HL-60 (cell line): ENCODE measurements at regions not wholly inside any gene's neighbourhood (a gene's known extent, or its start where the extent isn't known, plus 50 kb on each side); places are given as distances from the start of the nearest gene placed in this dataset.

Source experiments
- CTCF ChIP-seq: IDR thresholded peaks from one replicate; pipeline ENCODE4 v1.5.1; 2011; ENCODE audit warnings: low read length, control low read depth, inconsistent platforms; ENCODE audit not compliant: insufficient read depth
- GABPA ChIP-seq: IDR thresholded peaks from 2 replicates; pipeline ENCODE4 v1.6.1; 2012; ENCODE audit warnings: low read depth
- POLR2AphosphoS5 ChIP-seq: IDR thresholded peaks from 2 replicates; pipeline ENCODE4 v1.6.1; 2012; ENCODE audit warnings: low read depth

GRCh38 chr2:183825710-183826109 lies 701.5 kb downstream of the NUP35 start:
- TF ChIP-seq POLR2AphosphoS5 (no peak), CTCF (no peak), GABPA (no peak)
